SK-N-SH (cell line): ENCODE measurements at regions not wholly inside any gene's neighbourhood (a gene's known extent, or its start where the extent isn't known, plus 50 kb on each side); places are given as distances from the start of the nearest gene placed in this dataset.

ENCODE experiments used
- FOSL2 ChIP-seq: IDR thresholded peaks from 2 replicates; pipeline ENCODE4 v1.4.0; 2012; ENCODE audit warnings: low read depth, mild to moderate bottlenecking, moderate library complexity, borderline replicate concordance
- MAX ChIP-seq: IDR thresholded peaks from 2 replicates; pipeline ENCODE4 v1.4.0; 2012; ENCODE audit warnings: low read depth
- MXI1 ChIP-seq: IDR thresholded peaks from 2 replicates; pipeline ENCODE4 v1.6.1; 2012; ENCODE audit warnings: mild to moderate bottlenecking, low read depth, low read length, improper control_type of control experiment
- NFIC ChIP-seq: IDR thresholded peaks from 2 replicates; pipeline ENCODE4 v1.4.0; 2012; ENCODE audit warnings: borderline replicate concordance
- NRF1 ChIP-seq: IDR thresholded peaks from 2 replicates; pipeline ENCODE4 v1.6.1; 2012; ENCODE audit warnings: low read depth, mild to moderate bottlenecking, low read length
- PBX3 ChIP-seq: IDR thresholded peaks from 2 replicates; pipeline ENCODE4; 2012
- RAD21 ChIP-seq: IDR thresholded peaks from 2 replicates; pipeline ENCODE4 v1.6.1; 2012; ENCODE audit warnings: mild to moderate bottlenecking, low read length
- RCOR1 ChIP-seq: fragments of 150-350 bp; IDR thresholded peaks from 2 replicates; pipeline ENCODE4 v1.6.1; 2017; ENCODE audit warnings: antibody characterized with exemption, low read length
- REST ChIP-seq: IDR thresholded peaks from 2 replicates; pipeline ENCODE4 v1.6.1; 2012; ENCODE audit warnings: mild to moderate bottlenecking, low read depth, low read length, moderate library complexity
- RFX5 ChIP-seq: IDR thresholded peaks from 2 replicates; pipeline ENCODE4 v1.6.1; 2012; ENCODE audit warnings: mild to moderate bottlenecking, improper control_type of control experiment, low read length
- RXRA ChIP-seq: IDR thresholded peaks from 2 replicates; pipeline ENCODE4 v1.4.0; 2012; ENCODE audit warnings: low read depth, mild to moderate bottlenecking, borderline replicate concordance
- SIN3A ChIP-seq: IDR thresholded peaks from 2 replicates; pipeline ENCODE4 v1.6.1; 2012; ENCODE audit warnings: low read depth, mild to moderate bottlenecking, low read length, moderate library complexity, borderline replicate concordance
- SMC3 ChIP-seq: IDR thresholded peaks from 2 replicates; pipeline ENCODE4 v1.6.1; 2012; ENCODE audit warnings: low read depth, low read length, improper control_type of control experiment
- USF2 ChIP-seq: fragments of 150-350 bp; IDR thresholded peaks from 2 replicates; pipeline ENCODE4 v1.6.1; 2017; ENCODE audit warnings: antibody characterized with exemption, low read length, low read depth, borderline replicate concordance
- YY1 ChIP-seq: IDR thresholded peaks from 2 replicates; pipeline ENCODE4 v1.4.0; 2012; ENCODE audit warnings: low read depth, mild to moderate bottlenecking
- ZBTB33 ChIP-seq: IDR thresholded peaks from 2 replicates; pipeline ENCODE4 v1.4.0; 2012; ENCODE audit warnings: low read depth, borderline replicate concordance

GRCh38 chr13:104008541-104009435 is 942.6 kb upstream of the SLC10A2 start (continued):
- TF ChIP-seq REST: no peak
- TF ChIP-seq SMC3: no peak; the same call in 1 of the 2 replicates
- TF ChIP-seq RXRA: no peak
- 0 out of 2 replicates have a peak, but pooled peaks have one; percentile 5 for TF ChIP-seq FOSL2
- peak; percentile 83; the same call in 1 of the 2 replicates for TF ChIP-seq RCOR1
- peak; percentile 37 for TF ChIP-seq RAD21
- no peak; the same call in 1 of the 2 replicates for TF ChIP-seq NFIC
- no peak for TF ChIP-seq ZBTB33
- no peak for TF ChIP-seq USF2
- no peak for TF ChIP-seq NRF1
- no peak for TF ChIP-seq SIN3A
- TF ChIP-seq MAX: no peak
- TF ChIP-seq MXI1: 0 out of 2 replicates have a peak, but pooled peaks have one; percentile 35
- TF ChIP-seq YY1: no peak
- TF ChIP-seq PBX3: 0 out of 2 replicates have a peak, but pooled peaks have one; percentile 33
- TF ChIP-seq RFX5: no peak
